GM19099 (cell line): ENCODE measurements at regions not wholly inside any gene's neighbourhood (a gene's known extent, or its start where the extent isn't known, plus 50 kb on each side); places are given as distances from the start of the nearest gene placed in this dataset.

Experiments
- POLR2A ChIP-seq: IDR thresholded peaks from 3 replicates; pipeline ENCODE4 v1.6.1; 2011; ENCODE audit warnings: low read depth; ENCODE audit not compliant: insufficient read length; ENCODE audit errors: extremely low read depth

DNA sequence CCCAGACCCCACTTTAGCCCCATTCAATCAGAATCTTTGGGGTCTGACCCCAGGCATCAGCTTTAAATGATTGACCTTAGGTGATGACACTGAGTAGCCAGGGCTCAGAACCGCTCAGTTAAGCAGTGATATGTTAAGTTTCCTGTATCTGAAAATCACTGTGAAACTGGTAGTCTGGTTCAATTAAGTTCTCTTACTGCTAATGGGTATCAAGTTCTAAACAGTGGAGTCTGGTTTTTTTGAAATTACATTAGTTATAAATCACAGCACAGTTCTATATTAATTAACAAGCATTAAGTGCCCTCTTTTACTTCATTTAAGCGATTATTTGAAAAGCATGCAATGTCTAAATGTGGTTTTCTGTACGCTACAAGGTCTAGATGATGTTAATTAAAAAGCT, 117.9 kb downstream of the HAUS1 start:
- no peak for TF ChIP-seq POLR2A

DNA sequence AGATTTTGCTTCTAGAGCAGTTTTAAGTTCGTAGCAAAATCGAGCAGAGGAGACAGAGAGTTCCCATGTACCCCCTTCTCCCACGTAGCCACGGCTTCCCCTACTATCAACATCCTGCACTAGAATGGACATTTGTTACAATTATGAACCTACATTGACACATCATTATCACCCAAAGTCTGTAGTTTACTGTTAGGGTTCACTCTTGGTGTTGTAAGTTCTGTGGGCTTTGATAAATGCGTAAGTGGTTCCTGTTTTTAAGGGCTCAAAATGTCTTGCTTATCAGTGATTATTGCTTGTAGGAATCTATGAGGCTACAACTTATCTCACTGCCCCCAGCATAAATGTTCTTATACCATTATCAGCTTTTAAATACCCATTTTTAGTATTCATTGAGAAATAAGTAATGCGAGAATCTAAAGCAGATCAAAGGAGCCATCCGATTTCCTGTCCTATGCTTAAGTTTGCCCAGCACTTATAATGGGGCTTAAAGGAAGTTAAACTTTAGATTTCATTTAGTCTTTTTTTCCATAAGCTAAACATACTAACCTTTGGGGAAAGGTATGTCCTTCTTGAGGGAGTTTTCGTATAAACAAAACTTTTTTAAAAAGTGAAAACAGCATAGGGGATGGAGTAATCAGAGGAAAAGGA, 118.7 kb downstream of the HAUS1 start:
- no peak for TF ChIP-seq POLR2A

DNA sequence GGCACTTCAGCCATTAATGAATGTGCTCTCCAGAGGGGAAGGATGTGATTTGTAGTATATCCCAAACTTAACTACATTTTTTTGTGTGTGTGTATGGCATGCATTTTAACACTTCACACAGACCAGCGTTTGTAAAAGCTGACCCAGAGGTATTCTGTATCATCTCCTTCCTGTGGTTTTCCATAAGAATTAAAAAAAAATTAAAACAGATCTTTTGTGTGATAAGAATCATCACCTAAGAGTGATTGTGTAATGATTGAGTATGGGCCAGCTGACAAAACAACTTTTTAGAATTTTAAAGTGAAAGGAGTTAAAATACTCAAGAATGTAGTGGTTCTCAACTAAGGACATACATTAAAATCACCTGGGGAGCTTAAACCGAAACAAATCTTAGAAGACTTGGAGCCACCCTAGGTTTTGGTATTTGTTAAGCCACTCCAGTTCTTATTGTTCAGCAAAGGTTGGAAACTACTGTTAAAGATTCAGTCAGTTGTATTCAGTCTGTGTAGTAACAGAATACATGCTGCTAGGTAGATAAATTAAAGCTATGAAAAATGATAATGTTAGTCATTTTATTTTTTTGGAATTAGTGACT, 120.1 kb downstream of the HAUS1 start:
- TF ChIP-seq POLR2A, result no peak

DNA sequence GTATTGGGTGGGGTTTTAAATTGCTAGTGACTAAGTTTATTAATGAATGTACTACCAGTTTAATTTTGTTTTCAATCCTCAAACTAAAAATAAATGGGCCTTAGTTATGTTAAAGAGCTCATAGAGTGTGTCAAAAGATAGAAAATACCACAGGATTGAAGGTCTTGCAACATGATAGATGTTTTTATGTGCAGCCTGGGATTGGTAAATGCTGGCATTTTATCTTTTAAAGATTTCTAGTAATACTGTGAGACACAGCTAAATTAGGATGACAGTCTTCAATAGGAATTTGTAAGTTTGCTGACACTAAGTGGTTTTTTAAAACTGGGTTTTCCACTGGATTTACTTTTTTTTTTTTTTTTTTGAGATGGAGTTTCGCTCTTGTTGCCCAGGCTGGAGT, 122.3 kb downstream of the HAUS1 start:
- no peak for TF ChIP-seq POLR2A

DNA sequence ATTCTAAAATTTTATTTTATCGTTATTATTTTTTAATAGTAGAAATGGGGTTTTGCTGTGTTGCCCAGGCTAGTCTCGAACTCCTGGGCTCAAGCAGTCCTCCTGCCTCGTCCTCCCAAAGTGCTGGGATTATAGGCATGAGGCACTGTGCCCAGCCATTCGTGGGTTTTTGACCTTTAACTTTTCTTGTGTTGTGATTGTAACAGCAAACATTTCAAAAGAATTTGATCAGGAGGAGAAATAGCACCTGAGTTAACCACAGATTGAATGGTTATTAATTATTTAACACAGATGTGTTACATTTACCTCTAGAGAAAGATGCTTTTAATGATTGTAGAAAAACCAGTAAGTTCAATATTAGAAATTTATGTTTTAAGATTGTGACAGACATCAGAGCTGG, 132.0 kb downstream of the HAUS1 start:
- TF ChIP-seq POLR2A, result no peak

DNA sequence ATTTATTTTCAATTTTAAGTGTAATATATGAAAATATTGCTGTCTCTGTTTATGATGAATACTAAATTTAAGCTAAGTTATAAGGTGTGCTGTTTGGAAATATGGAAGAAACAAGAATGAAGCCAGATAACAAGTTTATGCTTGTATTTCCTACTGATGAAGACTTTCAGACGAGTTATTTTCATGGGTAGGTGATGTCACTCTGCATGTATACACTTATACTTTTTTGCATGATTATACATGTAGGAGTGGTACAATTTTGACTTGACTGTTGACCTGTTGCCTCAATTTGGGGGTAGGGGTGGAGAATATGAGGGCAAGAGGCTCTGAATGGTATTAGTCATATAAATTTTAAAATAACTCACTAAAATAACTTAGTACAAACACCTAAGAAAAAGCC, 133.7 kb downstream of the HAUS1 start:
- TF ChIP-seq POLR2A, result no peak

DNA sequence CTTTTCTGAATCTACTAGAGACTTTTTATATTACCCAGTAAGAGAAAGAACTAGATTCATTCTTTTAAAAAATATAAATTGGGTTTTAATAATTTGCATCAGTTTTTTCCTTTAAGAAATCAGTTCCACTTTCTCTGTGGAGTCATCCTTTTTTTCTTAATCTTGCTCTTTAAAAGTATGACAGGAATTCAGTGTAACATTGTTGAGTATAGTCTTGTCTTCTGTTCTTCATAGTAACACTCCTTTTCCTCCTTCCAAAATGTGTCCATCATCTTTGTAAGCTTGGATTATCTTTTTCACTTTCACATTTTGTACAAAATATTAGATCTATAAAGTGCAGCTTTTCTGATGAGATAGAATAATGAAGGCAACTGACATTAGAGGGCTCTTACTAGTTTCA, 135.4 kb downstream of the HAUS1 start:
- TF ChIP-seq POLR2A, result no peak

DNA sequence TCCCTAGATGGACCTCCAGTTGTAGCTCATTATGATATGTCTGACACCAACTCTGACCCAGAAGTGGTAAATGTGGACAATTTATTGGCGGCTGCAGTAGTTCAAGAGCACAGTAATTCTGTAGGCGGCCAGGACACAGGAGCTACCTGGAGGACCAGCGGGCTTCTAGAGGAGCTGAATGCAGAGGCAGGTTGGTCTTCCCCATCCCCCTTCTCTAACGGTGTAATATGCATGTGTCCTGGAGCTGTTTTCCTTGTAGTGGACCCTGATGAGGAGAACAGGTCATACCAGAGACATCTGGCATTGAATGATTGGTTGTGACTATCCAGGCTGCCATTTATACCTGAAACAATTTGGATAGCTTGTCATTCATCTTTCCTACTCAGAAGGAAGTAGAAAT, 135.8 kb downstream of the HAUS1 start:
- TF ChIP-seq POLR2A, result no peak

DNA sequence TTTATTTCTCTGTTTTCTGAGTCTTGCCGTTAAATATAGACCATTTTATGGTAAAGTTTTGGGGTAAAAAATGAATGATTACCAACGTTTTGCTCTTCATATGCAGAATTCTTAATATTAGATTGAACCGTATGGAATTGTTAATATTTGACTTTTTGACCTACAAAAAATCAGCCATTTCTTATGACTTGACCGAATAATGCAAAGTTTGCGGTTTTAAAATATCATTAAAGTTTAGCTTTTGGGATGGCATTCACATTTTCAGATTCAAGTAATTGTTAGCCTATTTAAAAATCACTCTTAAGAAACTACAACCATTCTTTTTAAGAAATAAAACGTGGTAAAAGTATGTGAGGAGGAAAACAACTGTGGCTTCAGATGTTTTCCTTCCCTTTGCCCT, 138.0 kb downstream of the HAUS1 start:
- no peak for TF ChIP-seq POLR2A

DNA sequence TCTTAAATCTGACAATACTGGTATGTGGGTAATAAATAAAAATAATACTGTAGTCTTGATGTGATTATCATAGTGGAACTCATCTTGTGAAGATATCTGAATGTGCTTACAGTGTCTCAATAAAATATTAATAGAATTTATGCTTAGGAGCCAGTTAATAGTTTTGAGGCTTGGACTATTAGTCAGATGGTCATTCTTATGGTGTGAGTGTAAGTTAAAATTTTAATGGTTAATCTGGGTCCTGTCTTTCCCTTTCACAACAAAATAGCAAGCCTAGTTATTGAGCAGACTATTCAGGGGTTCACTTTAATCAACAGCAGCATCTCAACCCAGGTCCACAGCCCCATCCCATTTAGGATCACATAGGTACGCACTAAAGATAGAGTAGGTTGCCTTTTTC, 138.9 kb downstream of the HAUS1 start:
- no peak for TF ChIP-seq POLR2A

DNA sequence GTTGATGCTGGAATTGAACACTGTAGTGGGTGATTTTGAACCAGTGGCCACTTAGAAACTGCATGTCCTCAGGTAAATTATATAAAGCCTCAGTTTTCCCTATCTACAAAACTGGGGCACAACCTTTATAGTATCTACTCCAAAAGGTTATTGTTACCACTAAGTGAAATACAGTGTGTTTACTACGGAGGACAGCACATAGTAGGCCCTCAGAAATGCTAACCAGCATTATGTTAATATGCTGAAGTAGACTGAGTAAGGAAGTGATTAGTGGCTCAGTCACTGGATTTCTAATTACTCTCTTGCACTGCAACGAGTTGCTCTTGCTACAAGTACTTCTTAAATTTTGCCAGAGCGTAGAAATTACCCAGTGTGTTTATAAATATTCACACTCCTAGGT, 139.5 kb downstream of the HAUS1 start:
- no peak for TF ChIP-seq POLR2A

DNA sequence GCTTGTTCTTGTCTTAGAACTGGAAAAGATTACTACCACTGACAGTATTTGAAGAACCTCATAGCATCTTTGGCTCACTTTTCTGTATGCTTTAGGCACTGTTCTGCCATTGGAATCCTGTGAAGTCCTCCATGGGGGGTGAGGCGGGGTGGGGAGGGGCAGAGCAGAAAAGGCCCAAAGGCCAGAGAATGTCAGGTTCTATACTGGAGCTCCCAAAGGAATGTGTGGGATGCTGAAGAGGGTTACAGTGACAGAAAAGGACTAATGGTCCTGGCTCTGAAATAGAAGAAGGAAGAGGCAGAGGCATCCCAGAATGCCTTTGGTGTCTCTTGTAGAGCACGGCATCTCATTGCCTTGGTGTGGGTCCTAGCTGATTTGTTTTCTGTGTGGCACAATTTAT, 141.9 kb downstream of the HAUS1 start:
- no peak for TF ChIP-seq POLR2A

DNA sequence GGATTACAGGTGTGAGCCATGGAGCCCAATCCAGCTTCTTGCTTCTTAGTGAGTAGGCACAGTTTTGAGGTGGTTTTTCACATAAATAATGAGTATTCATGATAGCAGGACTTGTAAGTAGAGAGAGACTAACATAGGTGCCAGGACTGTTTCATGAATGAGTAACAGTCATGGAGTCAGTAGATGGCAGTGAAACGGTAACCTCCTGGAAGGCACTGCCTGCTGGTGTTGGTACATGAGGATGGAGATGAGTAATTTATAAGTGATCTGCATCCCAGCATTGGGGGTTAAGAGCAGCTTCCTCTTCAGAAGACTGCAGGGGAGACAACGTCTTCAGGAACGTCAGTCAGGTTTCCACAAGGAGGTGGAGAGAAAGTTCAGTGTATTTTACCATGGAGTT, 143.8 kb downstream of the HAUS1 start:
- TF ChIP-seq POLR2A, result no peak

DNA sequence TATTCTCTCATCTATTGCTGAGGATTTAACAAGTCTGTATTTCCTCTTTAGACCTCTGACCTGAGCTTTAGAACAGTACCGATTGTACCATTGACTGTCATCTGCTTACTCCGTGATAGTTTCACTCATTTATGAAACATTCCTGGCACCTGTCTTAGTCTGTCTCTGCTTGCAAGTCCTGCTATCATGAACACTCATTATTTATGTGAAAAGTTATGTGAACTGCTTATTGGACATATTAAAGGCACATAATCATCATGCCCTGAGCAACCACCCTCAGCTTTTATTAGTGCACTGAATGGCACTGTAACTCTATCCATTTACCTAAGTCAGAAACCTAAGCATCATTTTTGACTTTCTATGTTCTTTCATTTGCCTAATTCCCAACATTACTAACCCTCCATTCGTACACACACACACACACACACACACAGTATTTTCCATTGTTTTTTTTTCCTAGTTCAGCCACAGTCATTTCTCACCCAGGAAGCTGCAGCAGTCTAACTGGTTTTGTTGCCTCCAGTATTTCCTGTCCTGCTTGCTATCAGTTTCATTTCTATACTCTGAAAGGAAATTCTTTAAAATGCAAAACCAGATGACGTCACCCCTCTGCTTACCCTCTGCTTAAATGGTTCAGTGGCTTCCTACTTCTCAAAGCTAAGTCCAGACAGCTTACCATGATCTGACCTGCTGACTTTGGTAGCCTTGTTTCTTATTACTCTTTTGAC, 146.1 kb downstream of the HAUS1 start:
- TF ChIP-seq POLR2A, result peak; percentile 36

DNA sequence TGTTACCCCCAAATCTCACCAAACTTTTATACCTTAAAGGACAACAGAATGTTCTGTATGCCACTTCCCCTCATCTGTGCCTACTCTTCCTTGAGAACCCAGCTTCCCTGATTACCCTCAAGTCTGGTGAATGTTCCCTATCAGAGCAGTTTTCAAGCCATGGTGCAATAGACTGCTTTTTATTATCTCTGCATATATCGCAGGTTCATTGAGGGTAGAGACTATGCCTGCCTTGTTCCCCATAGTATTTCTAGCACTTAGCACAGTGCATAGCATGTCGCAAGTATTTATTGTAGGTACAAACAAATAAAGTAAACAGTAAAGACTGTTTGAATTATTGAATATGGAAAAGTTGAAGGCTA, 146.6 kb downstream of the HAUS1 start:
- no peak for TF ChIP-seq POLR2A

DNA sequence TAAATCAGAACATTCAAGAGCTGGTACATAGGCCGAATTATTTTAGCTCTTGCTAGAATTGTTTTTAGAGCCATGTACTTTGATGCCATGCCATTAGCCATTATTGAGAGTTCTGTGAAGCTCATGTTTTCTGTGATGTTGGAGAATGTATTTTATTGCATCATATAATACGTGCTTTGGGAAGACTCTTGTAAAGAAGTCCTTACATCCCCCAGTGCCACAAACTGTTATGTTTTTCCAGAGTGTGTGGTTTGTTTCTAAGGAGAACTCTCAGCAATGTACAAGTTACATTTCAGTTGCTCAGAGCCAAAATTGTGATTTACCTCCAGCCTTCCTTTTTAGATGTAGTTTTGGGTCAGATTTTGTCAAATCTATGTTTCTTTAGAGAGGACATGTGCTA, 148.6 kb downstream of the HAUS1 start:
- no peak for TF ChIP-seq POLR2A

DNA sequence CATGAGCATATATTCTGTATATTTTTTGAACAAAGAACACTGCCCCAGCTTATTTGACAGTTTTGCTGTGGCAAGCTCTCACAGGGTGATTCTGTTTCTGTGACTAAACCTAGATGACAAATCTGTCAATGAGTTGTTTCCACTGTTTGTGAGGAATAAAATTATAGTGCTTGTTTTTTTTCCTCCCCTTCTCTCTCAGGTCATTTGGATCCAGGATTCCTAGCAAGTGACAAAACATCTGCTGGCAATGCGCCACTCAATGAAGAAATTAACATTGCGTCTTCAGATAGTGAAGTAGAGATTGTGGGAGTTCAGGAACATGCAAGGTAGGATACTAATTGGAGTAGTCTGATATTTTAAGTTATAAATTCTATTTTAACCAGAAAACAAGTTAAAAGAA, 149.3 kb downstream of the HAUS1 start:
- TF ChIP-seq POLR2A, result no peak

DNA sequence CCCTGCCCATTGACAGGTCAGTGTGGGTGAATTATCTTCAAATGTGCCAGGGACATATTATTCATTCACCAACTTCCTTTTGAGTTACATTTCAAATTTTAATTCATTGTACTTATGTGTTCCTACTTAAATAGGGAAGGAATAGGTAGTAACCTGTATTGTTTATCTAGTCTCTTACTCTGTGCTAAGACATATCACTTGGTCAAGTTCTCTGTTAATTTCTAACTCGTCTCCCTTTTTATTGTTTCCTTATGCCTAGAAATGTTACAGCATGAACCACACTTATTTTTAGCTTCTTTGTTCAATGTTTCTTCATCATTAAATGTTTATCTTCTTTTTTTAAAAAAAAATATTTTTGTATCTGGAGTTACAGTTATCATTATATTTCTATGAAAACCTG, 151.9 kb downstream of the HAUS1 start:
- TF ChIP-seq POLR2A, result no peak

DNA sequence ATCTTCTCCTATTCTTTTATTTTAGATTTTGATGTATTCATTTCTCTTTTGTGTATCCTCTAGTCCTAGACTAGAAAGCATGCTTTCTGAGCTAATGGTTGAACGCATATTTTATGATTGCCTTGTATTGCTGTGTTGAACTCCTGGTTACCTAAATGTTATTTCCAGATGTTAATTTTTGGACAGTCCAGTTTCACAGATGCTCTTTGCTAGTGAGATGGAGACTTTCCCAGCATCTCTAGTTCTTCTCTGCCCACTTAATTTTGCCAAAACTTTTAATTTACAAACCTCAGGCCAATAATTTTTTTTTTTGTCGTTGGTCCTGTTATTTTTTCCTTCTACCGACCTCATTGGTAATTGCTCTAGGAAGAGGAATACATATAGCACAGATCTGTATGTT, 153.2 kb downstream of the HAUS1 start:
- no peak for TF ChIP-seq POLR2A
